Stomach (tissue), 8 donors: ENCODE measurements at regions not wholly inside any gene's neighbourhood (a gene's known extent, or its start where the extent isn't known, plus 50 kb on each side); places are given as distances from the start of the nearest gene placed in this dataset.

Source experiments
- DNase-seq, 2 donors: peaks; one replicate each; pipeline versions ENCODE4 v3.0.0 to v3.0.0-alpha.2; 2013 to 2019
- H3K27ac ChIP-seq, 5 donors: fragments of 200-600 bp in 4 of 5; sonication (generic) in 4 of 5; one replicate each; pipeline ENCODE4 v1.5.1; 2013 to 2019; ENCODE audit warnings: mild to moderate bottlenecking in 1 of 5, moderate library complexity in 1 of 5
- H3K27me3 ChIP-seq, 3 donors: fragments of 200-600 bp; sonication (generic); one replicate each; pipeline ENCODE4 v1.5.1; 2017 to 2019; ENCODE audit warnings: mixed run types in 1 of 3
- H3K36me3 ChIP-seq, 4 donors: fragments of 200-600 bp; sonication (generic); 1 replicate in 3 of 4; 2 replicates in 1 of 4; pipeline ENCODE4 v1.5.1; 2016 to 2019
- H3K4me1 ChIP-seq, 4 donors: fragments of 200-600 bp; sonication (generic); one replicate each; pipeline ENCODE4 v1.5.1; 2016 to 2019
- H3K4me3 ChIP-seq, 4 donors: fragments of 200-600 bp; sonication (generic) in 3 of 4; one replicate each; pipeline ENCODE4 v1.5.1; 2016 to 2019; ENCODE audit warnings: mild to moderate bottlenecking in 1 of 4
- H3K9me3 ChIP-seq, 4 donors: fragments of 200-600 bp; sonication (generic); one replicate each; pipeline ENCODE4 v1.5.1; 2016 to 2019
- EP300 ChIP-seq: sonication (generic); formaldehyde crosslinking; IDR thresholded peaks from one replicate; pipeline ENCODE4 v1.6.1; 2017; ENCODE audit warnings: antibody characterized with exemption
- POLR2A ChIP-seq, 4 donors: fragments of 450-650 bp; IDR thresholded peaks; one replicate each; pipeline ENCODE4 v1.6.1; 2016; ENCODE audit warnings: antibody characterized with exemption in 4 of 4, control low read depth in 2 of 4, mild to moderate bottlenecking in 1 of 4, moderate library complexity in 1 of 4
- POLR2AphosphoS5 ChIP-seq, 3 donors: sonication (generic); formaldehyde crosslinking; IDR thresholded peaks; one replicate each; pipeline ENCODE4 v1.6.1; 2016; ENCODE audit warnings: antibody characterized with exemption in 3 of 3
- WGBS, 5 donors: extraction: QIAGEN DNeasy Blood & Tissue Kit in 3 of 5; methylation state at CpG; one replicate each; pipeline versions ENCODE4 v1.1.5 to v1.1.7; 2013 to 2018; 5-methylcytosine and 5-hydroxymethylcytosine counted together
- intact Hi-C: fragments of 100-400 bp; cut with DNase I; formaldehyde crosslinking; loops from one replicate; pipeline ENCODE4 v1.15.1; 2023; ENCODE audit warnings: low total_unique reads
- TF ChIP-seq, protein P1 (sequence below), 7 experiments: fragments of 450-650 bp in 4 of 7; fragments of 200-600 bp in 3 of 7; sonication (generic) in 3 of 7; IDR thresholded peaks; one replicate each; pipeline ENCODE4 v1.5.1; 2016 to 2019; ENCODE audit warnings: antibody characterized with exemption in 7 of 7, control low read depth in 2 of 7, mild to moderate bottlenecking in 1 of 7
- donor health status: healthy with polysubstance abuse.
- donor health status: Bipolar disorder and iron deficiency.
- donor health status: healthy.

DNA sequence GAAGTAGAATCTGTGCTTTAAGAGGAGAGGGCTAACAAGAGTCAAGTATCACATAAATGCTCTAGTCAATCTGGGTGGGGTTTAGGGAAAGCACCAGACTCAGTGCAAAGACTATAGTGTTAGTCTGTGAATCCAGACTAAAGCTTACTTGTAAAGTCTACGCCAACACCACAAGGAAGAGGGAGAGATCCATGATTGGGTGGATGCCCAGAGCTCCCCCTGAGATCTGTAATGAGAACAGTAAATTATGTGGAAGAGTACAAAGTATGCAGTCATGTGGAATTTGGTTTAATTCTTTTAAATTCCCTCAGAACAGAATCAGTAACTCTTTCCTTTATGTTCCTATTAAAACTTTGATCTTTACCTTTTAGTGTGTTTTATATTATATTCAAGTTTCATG, 354.7 kb upstream of the SPANXN4 start:
- 76 to 90% (median 85%) methylated on average over 1 of the region's 1 CpG for WGBS, 5 donors
- DNase-seq = peak in 1 of 2 donors; percentile 37
- TF ChIP-seq POLR2AphosphoS5 (IDR thresholded peaks at IDR 0.05) (no peak), EP300 (no peak), POLR2A (IDR thresholded peaks at IDR 0.05) (no peak)
- TF ChIP-seq, protein P1, sequence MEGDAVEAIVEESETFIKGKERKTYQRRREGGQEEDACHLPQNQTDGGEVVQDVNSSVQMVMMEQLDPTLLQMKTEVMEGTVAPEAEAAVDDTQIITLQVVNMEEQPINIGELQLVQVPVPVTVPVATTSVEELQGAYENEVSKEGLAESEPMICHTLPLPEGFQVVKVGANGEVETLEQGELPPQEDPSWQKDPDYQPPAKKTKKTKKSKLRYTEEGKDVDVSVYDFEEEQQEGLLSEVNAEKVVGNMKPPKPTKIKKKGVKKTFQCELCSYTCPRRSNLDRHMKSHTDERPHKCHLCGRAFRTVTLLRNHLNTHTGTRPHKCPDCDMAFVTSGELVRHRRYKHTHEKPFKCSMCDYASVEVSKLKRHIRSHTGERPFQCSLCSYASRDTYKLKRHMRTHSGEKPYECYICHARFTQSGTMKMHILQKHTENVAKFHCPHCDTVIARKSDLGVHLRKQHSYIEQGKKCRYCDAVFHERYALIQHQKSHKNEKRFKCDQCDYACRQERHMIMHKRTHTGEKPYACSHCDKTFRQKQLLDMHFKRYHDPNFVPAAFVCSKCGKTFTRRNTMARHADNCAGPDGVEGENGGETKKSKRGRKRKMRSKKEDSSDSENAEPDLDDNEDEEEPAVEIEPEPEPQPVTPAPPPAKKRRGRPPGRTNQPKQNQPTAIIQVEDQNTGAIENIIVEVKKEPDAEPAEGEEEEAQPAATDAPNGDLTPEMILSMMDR (IDR thresholded peaks at IDR 0.05) = no peak
- Histone ChIP-seq H3K4me1 (no peaks in the 10 kb centered on the region), H3K27ac (no peak overlapping the region), H3K9me3 (peaks cover 0 to 26% (median 3%) of the 10 kb centered on the region in 4 donors), H3K36me3 (no peaks in the 10 kb centered on the region), H3K4me3 (no peak overlapping the region), H3K27me3 (no peaks in the 10 kb centered on the region)
- intact Hi-C loops = no loop called here

DNA sequence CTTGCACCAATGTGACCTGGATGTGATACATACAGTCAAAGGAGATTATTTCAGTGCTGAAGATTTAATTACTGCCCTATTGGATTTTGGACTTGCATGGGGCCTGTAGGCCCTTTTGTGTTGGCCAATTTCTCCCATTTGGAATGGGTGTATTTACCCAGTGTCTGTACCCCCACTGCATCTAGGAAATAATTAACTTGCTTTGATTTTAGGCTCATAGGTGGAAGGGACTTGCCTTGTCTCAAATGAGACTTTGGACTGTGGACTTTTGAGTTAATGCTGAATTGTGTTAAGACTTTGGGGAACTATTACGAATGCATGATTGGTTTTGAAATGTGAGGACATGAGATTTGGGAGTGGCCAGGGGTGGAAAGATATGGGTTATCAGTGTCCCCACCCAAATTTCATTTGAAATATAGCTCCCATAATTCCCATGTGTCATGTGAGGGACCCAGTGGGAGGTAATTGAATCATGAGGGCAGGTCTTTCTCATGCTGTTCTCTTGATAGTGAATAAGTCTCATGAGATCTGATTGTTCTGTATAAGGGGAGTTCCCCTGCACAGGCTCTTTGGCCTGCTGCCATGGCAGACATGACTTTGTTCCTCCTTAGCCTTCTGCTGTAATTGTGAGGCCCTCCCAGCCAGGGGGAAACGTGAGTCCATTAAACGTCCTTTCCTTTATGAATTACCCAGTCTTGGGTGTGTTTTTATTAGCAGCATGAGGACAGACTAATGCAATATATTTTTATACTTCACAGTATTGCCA, 362.2 kb upstream of the SPANXN4 start:
- Histone ChIP-seq H3K27me3 (no peaks in the 10 kb centered on the region), H3K27ac (no peak overlapping the region), H3K36me3 (no peaks in the 10 kb centered on the region), H3K9me3 (peaks cover 0 to 7% (median 2%) of the 10 kb centered on the region in 4 donors), H3K4me3 (no peak overlapping the region), H3K4me1 (no peaks in the 10 kb centered on the region)
- no peak for TF ChIP-seq EP300
- WGBS, 5 donors = 20 to 48% (median 37%) methylated on average over 3 of the region's 3 CpGs
- peak in 1 of 2 donors; percentile 18 for DNase-seq
- intact Hi-C loops = no loop called here

DNA sequence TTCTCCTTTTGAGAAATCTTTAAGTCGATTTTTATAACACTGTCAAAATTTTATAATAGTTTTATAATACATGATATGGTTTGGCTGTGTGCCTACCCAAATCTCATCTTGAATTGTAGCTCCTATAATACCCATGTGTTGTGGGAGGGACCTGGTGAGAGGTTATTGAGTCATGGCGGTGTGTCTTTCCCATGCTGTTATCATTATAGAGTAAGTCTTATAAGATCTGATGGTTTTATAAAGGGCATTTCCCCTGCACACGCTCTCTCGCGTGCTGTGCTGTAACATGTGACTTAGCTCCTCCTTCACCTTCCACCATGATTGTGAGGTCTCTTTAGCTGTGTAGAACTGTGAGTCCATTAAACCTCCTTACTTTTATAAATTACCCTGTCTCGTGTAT, 364.0 kb upstream of the SPANXN4 start:
- 72 to 85% (median 80%) methylated on average over 6 of the region's 6 CpGs for WGBS, 5 donors
- no peak for DNase-seq
- Histone ChIP-seq H3K4me1 (no peaks in the 10 kb centered on the region), H3K4me3 (no peak overlapping the region), H3K9me3 (no peaks in the 10 kb centered on the region), H3K27me3 (no peaks in the 10 kb centered on the region), H3K27ac (no peak overlapping the region), H3K36me3 (no peaks in the 10 kb centered on the region)
- no peak for TF ChIP-seq POLR2AphosphoS5 (IDR thresholded peaks at IDR 0.05)
- no peak for TF ChIP-seq EP300
- TF ChIP-seq POLR2A (IDR thresholded peaks at IDR 0.05) = no peak
- TF ChIP-seq, protein P1 (IDR thresholded peaks at IDR 0.05) = no peak
- intact Hi-C loops = no loop called here

DNA sequence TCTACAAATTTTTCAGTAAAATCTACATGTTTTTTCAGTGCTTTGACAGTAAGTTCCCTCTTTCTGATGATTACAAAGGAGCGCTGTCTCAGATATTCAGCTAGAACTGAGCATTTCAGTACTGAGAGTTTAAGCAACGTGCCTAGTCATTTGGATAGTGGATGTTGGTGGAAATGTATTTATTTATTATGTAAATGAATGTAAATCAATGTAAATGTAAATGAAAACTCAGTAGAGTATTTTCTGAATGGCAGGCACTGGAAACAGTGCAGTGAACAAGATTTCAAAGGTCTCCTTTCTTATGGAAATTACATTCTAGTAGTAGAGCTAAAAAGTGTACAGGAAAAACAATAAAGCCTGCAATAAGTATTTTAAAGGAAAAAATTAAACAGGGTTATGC, 370.2 kb upstream of the SPANXN4 start:
- 54 to 69% (median 62%) methylated on average over 2 of the region's 2 CpGs for WGBS, 5 donors
- no peaks in the 10 kb centered on the region for H3K9me3 ChIP-seq
- no peak for DNase-seq
- no peaks in the 10 kb centered on the region for H3K27me3 ChIP-seq
- H3K4me3 ChIP-seq = no peak overlapping the region
- H3K36me3 ChIP-seq = no peaks in the 10 kb centered on the region
- TF ChIP-seq, protein P1 (IDR thresholded peaks at IDR 0.05) = no peak
- TF ChIP-seq POLR2AphosphoS5 (IDR thresholded peaks at IDR 0.05) (no peak), POLR2A (IDR thresholded peaks at IDR 0.05) (no peak), EP300 (no peak)
- no peak overlapping the region for H3K27ac ChIP-seq
- H3K4me1 ChIP-seq = no peaks in the 10 kb centered on the region
- intact Hi-C loops = no loop called here

DNA sequence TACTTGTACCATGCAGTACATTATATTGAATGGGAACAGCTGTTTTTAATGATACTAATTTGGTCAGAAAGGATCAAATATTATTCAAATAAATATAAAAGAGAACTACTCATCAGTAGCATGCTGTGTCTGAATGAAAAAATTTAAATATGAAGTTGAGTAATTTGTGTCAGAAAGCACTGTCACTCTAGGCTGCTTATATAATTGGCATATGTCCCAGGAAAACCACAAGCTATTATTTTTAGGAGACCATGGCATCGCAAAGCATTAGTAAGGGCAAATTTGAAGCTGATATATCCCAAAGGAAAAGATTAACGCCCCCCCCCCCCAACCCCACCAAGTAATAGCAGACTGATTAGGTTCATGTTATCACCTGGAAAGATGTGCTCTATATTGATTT, 388.5 kb upstream of the SPANXN4 start:
- WGBS, 5 donors = 23 to 63% (median 26%) methylated on average over 2 of the region's 2 CpGs
- no peak overlapping the region for H3K4me3 ChIP-seq
- no peak overlapping the region for H3K27ac ChIP-seq
- TF ChIP-seq POLR2A (IDR thresholded peaks at IDR 0.05) = no peak
- TF ChIP-seq, protein P1 (IDR thresholded peaks at IDR 0.05) = no peak
- TF ChIP-seq EP300 = no peak
- no peaks in the 10 kb centered on the region for H3K36me3 ChIP-seq
- H3K4me1 ChIP-seq = no peaks in the 10 kb centered on the region
- intact Hi-C loops = no loop called here
- H3K9me3 ChIP-seq = no peaks in the 10 kb centered on the region
- no peak for DNase-seq
- no peaks in the 10 kb centered on the region for H3K27me3 ChIP-seq
